Erythroblast (primary cell): ENCODE measurements at regions not wholly inside any gene's neighbourhood (a gene's known extent, or its start where the extent isn't known, plus 50 kb on each side); places are given as distances from the start of the nearest gene placed in this dataset.

ENCODE experiments used
- GATA1 ChIP-seq: IDR thresholded peaks from 2 replicates; pipeline ENCODE4 v1.6.1; 2011; ENCODE audit warnings: low read depth, mild to moderate bottlenecking, control low read depth, low read length, moderate library complexity
- POLR2A ChIP-seq: IDR thresholded peaks from 2 replicates; pipeline ENCODE4 v1.6.1; 2011; ENCODE audit warnings: mild to moderate bottlenecking, low read length

- no peak for TF ChIP-seq POLR2A
- no peak for TF ChIP-seq GATA1
These were observed 146.0 kb downstream of the UBE2E3 start for GRCh38 chr2:181126311-181126868.
